HUES6 (cell line): ENCODE measurements at regions not wholly inside any gene's neighbourhood (a gene's known extent, or its start where the extent isn't known, plus 50 kb on each side); places are given as distances from the start of the nearest gene placed in this dataset.

Experiments
- H3K27ac ChIP-seq: 2 replicates; pipeline ENCODE4 v1.7.0; 2013; ENCODE audit warnings: low read depth, mild to moderate bottlenecking, low read length, inconsistent platforms
- H3K27me3 ChIP-seq: 2 replicates; pipeline ENCODE4 v1.6.1; 2013; ENCODE audit warnings: low read length; ENCODE audit not compliant: control insufficient read depth, insufficient read depth
- H3K36me3 ChIP-seq: 2 replicates; pipeline ENCODE4 v1.6.1; 2013; ENCODE audit warnings: low read length; ENCODE audit not compliant: control insufficient read depth, insufficient read depth
- H3K4me1 ChIP-seq: 2 replicates; pipeline ENCODE4 v1.6.1; 2013; ENCODE audit warnings: low read length; ENCODE audit not compliant: control insufficient read depth, insufficient read depth
- H3K4me3 ChIP-seq: 2 replicates; pipeline ENCODE4 v1.5.1; 2013; ENCODE audit warnings: low read depth, low read length
- H3K9ac ChIP-seq: one replicate; pipeline ENCODE4 v1.6.1; 2013; ENCODE audit warnings: mild to moderate bottlenecking, low read length
- H3K9me3 ChIP-seq: 2 replicates; pipeline ENCODE4 v1.6.1; 2013; ENCODE audit warnings: low read depth, low read length; ENCODE audit not compliant: control insufficient read depth, insufficient read depth

DNA sequence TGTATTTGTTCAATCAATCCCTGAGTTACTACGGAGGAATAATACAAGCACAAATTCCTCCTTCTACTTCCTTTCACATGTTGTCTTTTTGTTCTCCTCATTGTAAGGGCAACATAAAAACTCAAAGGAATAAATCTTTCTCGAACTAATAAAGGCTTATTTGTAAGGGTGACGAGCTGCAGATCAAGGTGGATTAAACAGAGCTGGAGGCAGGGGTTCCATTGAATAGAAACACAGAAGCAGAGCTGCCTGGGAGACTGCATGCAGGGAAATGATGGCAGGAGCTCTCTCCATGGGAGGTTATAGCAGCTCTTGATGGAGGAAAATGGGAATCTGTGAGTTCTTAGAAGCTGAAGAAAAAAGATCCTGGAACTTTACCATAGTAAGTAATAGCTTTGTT is 160.2 kb downstream of the CYYR1 start:
- Histone ChIP-seq H3K9me3 (no peaks in the 10 kb centered on the region), H3K4me1 (peaks cover 6% of the 10 kb centered on the region; the same call in 1 of the 2 replicates), H3K36me3 (no peaks in the 10 kb centered on the region), H3K27ac (no peak overlapping the region), H3K4me3 (no peak overlapping the region), H3K9ac (no peak overlapping the region), H3K27me3 (no peaks in the 10 kb centered on the region)

DNA sequence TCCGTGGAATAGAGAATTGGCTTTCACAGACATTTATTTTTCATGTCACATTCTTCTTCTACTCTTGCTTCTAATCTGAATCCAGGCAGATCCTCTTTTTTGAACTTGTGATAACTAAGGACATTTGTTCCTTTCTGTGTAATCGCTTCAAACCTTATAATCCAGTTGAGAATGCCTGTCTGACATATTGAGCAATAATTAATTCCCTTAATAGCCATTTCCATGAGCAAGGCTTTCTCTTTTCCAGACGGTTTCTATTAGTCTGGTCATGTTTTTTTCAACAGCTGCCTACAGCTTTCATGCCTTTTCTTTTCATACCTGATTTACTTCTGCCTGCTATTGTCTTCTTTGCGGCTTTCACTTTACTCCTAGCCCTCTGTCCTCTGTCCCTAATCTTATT is 163.4 kb downstream of the CYYR1 start:
- H3K36me3 ChIP-seq, result no peaks in the 10 kb centered on the region
- H3K4me3 ChIP-seq, result no peak overlapping the region
- H3K4me1 ChIP-seq, result peaks cover 6% of the 10 kb centered on the region; the same call in 1 of the 2 replicates
- no peaks in the 10 kb centered on the region for H3K9me3 ChIP-seq
- H3K27me3 ChIP-seq, result no peaks in the 10 kb centered on the region
- no peak overlapping the region for H3K9ac ChIP-seq
- no peak overlapping the region for H3K27ac ChIP-seq

DNA sequence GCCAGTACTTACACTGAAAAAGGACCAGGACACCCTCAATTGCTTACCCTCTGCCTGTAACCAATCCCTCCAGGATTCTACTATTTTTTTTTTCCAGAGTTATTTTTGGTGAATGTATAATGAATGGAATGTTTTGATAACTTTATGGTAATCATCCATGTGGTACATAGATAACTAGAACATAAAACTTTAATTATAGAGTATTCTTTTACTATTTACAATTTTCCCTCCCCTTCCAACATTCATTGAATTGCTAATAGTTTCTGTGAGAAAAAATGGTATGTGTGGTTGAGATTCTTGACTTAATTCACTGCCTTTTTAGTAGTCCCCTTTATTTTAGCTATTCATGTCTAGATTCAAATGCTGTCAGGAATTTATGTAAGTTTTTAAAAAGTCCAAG is 164.6 kb downstream of the CYYR1 start:
- no peak overlapping the region for H3K4me3 ChIP-seq
- no peaks in the 10 kb centered on the region for H3K9me3 ChIP-seq
- H3K36me3 ChIP-seq, result no peaks in the 10 kb centered on the region
- no peaks in the 10 kb centered on the region for H3K27me3 ChIP-seq
- no peak overlapping the region for H3K9ac ChIP-seq
- H3K4me1 ChIP-seq, result peaks cover 6% of the 10 kb centered on the region; the same call in 1 of the 2 replicates
- no peak overlapping the region for H3K27ac ChIP-seq

DNA sequence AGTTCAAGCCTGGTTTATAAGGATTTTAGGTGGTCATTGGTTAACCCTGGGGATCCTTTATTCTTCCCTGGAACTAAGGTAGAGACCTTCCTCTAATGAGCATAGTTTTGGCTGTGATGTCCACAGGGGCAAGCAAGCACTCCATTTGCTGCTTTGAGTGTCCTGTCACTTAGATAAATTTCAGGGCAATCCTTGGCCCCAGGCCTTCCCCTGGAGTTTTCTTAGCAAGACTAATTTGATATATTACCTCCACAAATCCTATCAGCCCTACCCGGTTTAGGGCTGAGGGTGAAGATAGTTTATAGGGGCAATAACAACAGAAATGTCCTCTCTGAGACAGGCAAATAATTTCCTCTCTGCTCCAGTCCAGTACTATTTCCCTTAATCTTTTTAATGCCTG is 166.6 kb downstream of the CYYR1 start:
- Histone ChIP-seq H3K27me3 (no peaks in the 10 kb centered on the region), H3K27ac (no peak overlapping the region), H3K9ac (no peak overlapping the region), H3K9me3 (no peaks in the 10 kb centered on the region), H3K4me3 (no peak overlapping the region), H3K4me1 (peaks cover 2% of the 10 kb centered on the region; the same call in 1 of the 2 replicates), H3K36me3 (no peaks in the 10 kb centered on the region)

DNA sequence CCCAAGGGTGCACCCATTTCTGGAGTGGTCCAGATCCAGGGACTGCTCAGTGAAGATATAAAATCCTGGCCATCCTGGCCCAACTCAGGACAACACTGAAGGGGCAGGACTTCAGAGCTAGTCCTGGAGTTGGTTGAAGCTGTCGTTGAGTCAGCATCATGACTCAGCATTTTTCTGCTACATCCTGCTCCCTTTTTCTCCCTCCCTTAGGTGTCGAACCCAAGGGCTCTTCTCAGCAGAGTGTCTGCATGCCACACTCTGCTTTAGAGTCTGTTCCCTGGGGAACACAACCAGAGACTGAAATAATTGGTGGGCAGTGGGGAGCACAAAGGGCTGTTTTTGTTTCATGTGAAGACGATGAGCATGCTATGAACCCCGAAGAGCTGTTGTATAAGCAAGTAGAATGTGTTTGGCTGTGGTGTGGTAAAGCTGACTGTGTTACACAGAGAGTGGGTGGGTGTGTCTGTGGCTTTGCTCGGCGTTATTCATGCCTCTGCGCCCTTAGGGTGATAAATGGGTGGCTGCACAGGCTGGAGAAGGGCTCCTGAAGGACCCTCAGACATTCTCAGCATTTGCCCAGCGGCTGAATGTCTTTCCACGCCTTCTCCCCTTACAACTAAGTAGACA is 167.2 kb downstream of the CYYR1 start:
- H3K4me3 ChIP-seq, result no peak overlapping the region
- H3K27ac ChIP-seq, result no peak overlapping the region
- no peak overlapping the region for H3K9ac ChIP-seq
- H3K36me3 ChIP-seq, result no peaks in the 10 kb centered on the region
- no peaks in the 10 kb centered on the region for H3K27me3 ChIP-seq
- H3K9me3 ChIP-seq, result no peaks in the 10 kb centered on the region
- peaks cover 2% of the 10 kb centered on the region; the same call in 1 of the 2 replicates for H3K4me1 ChIP-seq

DNA sequence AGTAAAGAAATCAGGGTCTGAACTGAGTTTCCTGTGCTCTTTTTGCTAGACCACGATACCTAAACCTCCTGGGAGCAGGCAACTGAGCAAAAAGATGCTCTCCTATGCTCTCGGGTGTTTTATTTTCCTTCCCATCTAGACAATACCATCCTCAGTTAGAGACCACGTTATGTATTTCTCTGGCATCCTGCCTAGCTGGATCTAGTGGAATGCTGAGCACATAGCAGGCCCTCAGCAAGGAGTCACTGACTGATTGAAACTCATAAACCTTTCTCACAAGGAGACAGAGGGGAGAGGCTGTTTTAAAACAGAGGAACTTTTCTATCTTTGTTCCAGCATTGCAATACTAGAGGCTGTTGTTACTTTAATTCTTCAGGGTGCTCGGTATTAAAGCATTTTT is 168.0 kb downstream of the CYYR1 start:
- no peak overlapping the region for H3K4me3 ChIP-seq
- H3K9ac ChIP-seq, result no peak overlapping the region
- H3K27ac ChIP-seq, result no peak overlapping the region
- no peaks in the 10 kb centered on the region for H3K27me3 ChIP-seq
- H3K9me3 ChIP-seq, result no peaks in the 10 kb centered on the region
- H3K36me3 ChIP-seq, result no peaks in the 10 kb centered on the region
- H3K4me1 ChIP-seq, result peaks cover 2% of the 10 kb centered on the region; the same call in 1 of the 2 replicates

DNA sequence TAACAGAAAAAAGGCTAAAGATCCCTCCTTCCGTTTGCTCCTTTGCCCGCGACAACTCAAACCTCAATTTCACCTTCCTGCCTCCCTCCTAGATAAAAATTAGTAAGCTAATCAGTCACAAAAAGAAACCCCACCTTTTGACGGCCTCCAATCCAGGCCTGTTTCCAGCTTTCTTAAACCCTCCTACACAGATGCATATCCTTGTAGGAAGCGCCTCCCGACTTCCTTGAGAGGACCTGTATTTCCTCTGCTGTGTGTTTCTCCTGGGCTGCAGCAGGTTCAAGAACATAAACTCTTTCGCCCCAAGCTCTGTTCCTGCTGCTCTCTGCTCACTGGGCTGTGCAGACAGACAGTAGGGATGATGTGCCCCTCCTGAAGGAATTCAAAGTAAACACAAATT is 168.8 kb downstream of the CYYR1 start:
- H3K27me3 ChIP-seq, result no peaks in the 10 kb centered on the region
- H3K4me1 ChIP-seq, result peaks cover 2% of the 10 kb centered on the region; the same call in 1 of the 2 replicates
- no peak overlapping the region for H3K4me3 ChIP-seq
- no peaks in the 10 kb centered on the region for H3K9me3 ChIP-seq
- H3K36me3 ChIP-seq, result no peaks in the 10 kb centered on the region
- no peak overlapping the region for H3K9ac ChIP-seq
- H3K27ac ChIP-seq, result no peak overlapping the region

DNA sequence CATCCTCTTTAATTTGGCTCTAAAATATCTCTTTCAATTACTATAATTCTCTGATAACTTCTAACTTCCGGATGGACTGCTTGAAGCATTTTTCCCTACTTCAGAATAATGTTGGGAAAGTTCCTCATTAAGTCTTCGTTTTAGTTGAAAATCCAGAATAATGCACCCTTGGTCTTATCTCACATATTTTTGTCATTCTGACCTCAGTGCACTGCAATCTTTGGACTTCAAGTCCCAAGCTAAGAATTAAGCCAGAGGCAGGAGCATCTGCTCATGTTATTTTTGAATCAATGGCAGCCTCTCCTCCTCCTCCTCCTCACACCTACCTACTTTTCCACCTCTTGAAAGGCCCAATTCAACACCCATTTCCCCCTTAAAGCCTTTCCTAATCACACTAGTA is 169.8 kb downstream of the CYYR1 start:
- no peak overlapping the region for H3K27ac ChIP-seq
- no peaks in the 10 kb centered on the region for H3K36me3 ChIP-seq
- no peak overlapping the region for H3K9ac ChIP-seq
- H3K9me3 ChIP-seq, result no peaks in the 10 kb centered on the region; the same call in 1 of the 2 replicates
- H3K27me3 ChIP-seq, result no peaks in the 10 kb centered on the region
- H3K4me3 ChIP-seq, result no peak overlapping the region
- peaks cover 2% of the 10 kb centered on the region; the same call in 1 of the 2 replicates for H3K4me1 ChIP-seq

DNA sequence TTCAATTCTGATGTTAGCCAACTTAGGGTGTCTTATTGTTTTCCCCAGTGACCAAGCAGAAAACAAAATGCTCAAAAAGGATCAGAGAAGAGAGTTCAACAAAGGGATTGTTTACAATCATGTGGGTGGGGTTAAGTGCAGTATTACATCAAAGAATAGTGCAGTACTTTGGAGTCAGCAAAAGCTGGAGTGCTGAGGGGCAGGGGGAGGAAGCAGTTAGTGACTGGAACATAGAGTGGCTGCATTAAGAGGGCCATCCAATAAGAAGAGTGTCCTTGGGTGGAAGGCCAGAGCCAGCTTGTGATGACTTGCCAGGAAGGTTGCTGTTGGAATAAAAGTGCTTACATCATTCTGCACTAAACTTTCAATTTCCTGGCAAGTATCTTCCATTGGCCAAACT is 175.5 kb downstream of the CYYR1 start:
- Histone ChIP-seq H3K27me3 (no peaks in the 10 kb centered on the region), H3K27ac (no peak overlapping the region), H3K4me3 (no peak overlapping the region), H3K4me1 (0 out of 2 replicates have a peak, but pooled peaks cover under 1% of the 10 kb centered on the region), H3K9me3 (peaks cover 11% of the 10 kb centered on the region; the same call in 1 of the 2 replicates), H3K36me3 (no peaks in the 10 kb centered on the region), H3K9ac (no peak overlapping the region)

DNA sequence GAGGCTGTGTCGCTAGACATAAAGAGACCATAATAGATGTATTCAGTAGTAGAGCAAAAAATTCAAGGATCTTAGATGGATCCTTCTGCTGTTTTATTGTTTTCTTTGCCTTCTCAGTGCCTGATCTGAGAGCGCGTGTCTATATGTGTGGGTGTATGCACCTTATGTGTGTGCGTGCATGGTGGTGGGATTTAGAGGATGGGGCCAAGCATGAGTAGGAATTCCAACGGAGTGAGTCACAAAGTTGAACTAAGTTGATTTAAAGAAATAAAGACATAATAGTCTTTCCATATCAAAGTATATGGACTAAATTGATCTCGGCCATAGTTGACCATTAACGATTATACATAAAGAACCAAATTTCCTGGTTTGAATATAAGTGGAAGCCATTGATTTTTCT is 178.7 kb downstream of the CYYR1 start:
- no peaks in the 10 kb centered on the region for H3K27me3 ChIP-seq
- peaks cover 5% of the 10 kb centered on the region; the same call in 1 of the 2 replicates for H3K4me1 ChIP-seq
- H3K36me3 ChIP-seq, result no peaks in the 10 kb centered on the region
- no peak overlapping the region for H3K9ac ChIP-seq
- no peak overlapping the region for H3K27ac ChIP-seq
- no peak overlapping the region for H3K4me3 ChIP-seq
- H3K9me3 ChIP-seq, result peaks cover 11% of the 10 kb centered on the region; the same call in 1 of the 2 replicates

DNA sequence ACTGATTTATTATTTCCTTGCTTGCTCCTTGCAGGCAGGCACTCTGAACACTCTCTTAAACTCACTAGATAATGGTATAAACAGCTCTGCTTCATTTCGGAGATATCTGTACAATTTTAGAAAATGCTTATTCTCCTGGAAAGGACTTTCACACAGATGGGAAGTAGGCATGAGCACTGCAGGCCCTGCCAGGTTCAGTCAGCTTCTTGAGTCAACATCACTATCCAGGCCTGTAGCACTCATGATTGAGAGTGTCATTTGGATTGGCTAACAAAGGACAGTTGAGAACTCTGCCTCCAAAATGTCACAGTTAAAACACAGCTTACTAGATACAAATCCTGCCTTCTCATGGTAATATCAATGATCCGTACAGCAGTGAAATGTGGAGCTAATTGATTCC is 181.9 kb downstream of the CYYR1 start:
- Histone ChIP-seq H3K4me1 (peaks cover 5% of the 10 kb centered on the region; the same call in 1 of the 2 replicates), H3K36me3 (no peaks in the 10 kb centered on the region), H3K27me3 (no peaks in the 10 kb centered on the region), H3K9me3 (peaks cover 7% of the 10 kb centered on the region; the same call in 1 of the 2 replicates), H3K4me3 (no peak overlapping the region), H3K27ac (no peak overlapping the region), H3K9ac (no peak overlapping the region)
